GM21447 (cell line): ENCODE measurements at regions not wholly inside any gene's neighbourhood (a gene's known extent, or its start where the extent isn't known, plus 50 kb on each side); places are given as distances from the start of the nearest gene placed in this dataset.
"Not testable (repeated sequence)": the region's sequence is repeated elsewhere in the genome, so short reads cannot be mapped to it uniquely, and the experiment has no call there.

ENCODE experiments used
- ATAC-seq: cut with Tn5 transposase; IDR thresholded peaks from one replicate; pipeline ENCODE4 v1.9.1; 2021; ENCODE audit not compliant: unreplicated experiment

GRCh38 chr1:843946-844345 is 79.8 kb upstream of the SAMD11 start:
- ATAC-seq, result not testable (repeated sequence)

DNA sequence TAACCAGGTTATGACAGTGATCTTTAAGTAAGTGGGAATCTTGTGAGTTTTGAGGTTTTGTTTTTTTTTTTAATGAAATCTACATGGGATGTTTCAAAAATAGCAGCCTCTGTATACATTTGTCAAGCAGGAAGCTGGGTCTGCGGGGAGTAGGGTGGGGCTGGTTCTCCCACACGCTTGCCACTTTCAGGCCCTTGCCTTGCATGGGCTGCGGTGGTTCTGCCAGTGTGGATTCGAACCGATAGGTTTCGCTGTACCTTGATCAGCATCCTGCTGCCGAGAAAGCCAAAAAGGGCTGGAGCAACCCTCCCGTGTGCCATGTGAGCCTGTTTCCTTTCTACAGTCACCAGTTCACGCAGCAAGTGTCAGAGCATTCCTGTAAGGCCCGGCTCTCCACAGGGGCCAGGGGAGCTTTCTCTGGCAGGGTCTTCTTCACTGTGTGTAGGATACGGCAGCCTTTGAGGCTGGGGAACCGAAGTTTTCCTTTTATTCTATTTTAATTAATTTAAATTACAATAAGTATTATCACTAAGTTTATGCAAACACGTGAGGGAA is 79.2 kb upstream of the SAMD11 start:
- ATAC-seq, result no peak

GRCh38 chr1:845641-846040 is 78.1 kb upstream of the SAMD11 start:
- not testable (repeated sequence) for ATAC-seq

DNA sequence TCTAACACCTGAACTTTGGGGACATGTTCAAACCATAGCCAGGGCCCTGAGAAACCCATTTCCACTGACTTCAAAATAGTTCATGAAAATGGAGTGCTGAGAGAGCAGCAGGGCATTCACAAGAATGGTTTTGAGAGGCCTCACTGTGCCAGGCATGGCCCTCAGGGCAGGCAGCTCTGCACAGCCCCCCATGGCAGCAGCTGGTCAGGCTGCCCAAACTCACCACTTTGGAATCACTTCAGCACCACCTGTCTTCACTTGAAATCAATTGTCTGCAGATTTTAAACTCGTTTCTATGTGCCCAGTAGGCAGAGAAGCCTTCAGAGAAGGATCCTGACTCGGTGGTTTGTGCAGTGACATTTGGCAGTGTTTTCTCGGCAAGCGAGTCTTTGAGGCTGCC is 73.8 kb upstream of the SAMD11 start:
- not testable (repeated sequence) for ATAC-seq

DNA sequence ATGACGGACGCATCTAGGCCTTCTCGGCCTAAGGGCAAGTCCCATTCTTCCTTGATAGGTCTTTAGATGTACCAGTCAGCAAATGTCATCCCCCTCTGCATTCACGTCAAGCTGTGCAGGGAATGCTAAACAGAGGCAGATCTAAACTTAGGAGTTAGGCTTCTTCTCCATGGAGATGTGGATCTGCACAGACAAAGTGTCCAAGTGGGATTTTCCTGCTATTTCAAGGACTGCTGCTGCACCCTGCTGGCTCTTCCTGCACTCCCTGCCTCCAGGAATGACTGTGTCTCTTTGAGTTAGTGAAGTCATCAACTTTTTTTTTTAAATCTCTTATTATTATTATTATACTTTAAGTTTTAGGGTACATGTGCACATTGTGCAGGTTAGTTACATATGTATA is 73.4 kb upstream of the SAMD11 start:
- ATAC-seq, result not testable (repeated sequence)

GRCh38 chr1:851398-851797 is 72.3 kb upstream of the SAMD11 start:
- not testable (repeated sequence) for ATAC-seq

- not testable (repeated sequence) for ATAC-seq
Observed at GRCh38 chr1:851841-852240, 71.9 kb upstream of the SAMD11 start.

GRCh38 chr1:855202-855981 is 68.3 kb upstream of the SAMD11 start:
- not testable (repeated sequence) for ATAC-seq

- not testable (repeated sequence) for ATAC-seq
Observed at GRCh38 chr1:856541-857057, 67.1 kb upstream of the SAMD11 start.

GRCh38 chr1:857926-858648 is 65.6 kb upstream of the SAMD11 start:
- ATAC-seq, result not testable (repeated sequence)

- not testable (repeated sequence) for ATAC-seq
Observed at GRCh38 chr1:858649-859041, 65.1 kb upstream of the SAMD11 start.

- not testable (repeated sequence) for ATAC-seq
Observed at GRCh38 chr1:860941-861340, 62.8 kb upstream of the SAMD11 start.

GRCh38 chr1:861714-862113 is 62.0 kb upstream of the SAMD11 start:
- no peak for ATAC-seq

DNA sequence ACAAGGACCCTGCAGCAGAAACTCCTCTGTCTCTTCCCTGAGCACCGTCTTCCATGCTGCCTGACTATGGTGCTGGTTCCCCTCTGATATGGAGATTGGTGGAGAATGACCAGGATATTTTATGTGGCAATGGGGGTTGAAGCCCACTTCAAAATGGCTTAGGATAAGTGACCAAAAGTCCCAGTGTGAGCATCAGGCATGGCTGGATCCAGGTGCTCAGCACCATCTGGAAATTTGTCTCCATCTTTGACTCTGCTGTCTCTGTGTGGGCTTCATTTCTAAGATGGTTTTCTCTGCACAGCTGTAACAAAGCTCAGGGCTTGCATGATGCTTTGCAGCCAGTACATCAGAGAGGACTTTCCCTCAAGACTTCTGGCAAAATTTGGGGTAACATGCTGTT is 61.1 kb upstream of the SAMD11 start:
- ATAC-seq, result not testable (repeated sequence)

GRCh38 chr1:865633-866032 is 58.1 kb upstream of the SAMD11 start:
- ATAC-seq, result not testable (repeated sequence)

DNA sequence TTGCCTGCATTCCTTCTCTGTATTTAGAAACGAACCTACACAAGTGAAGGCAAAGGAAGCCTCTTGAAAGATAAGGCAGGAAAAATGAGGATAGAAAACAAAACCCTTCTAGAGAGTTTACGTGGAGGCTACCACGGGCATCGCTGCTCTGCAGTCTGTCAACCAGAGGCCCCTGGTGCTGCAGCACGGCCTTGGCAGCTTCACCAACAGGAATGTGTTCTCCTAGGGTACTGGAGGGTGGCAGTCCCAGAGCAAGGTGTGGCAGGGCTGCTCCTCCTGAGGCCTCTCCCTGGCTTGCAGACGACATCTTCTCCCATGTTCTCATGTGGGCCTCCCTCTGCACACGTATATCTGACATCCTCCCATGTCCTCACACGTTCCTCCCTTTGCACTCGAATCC is 57.6 kb upstream of the SAMD11 start:
- ATAC-seq, result no peak

- not testable (repeated sequence) for ATAC-seq
Observed at GRCh38 chr1:866631-867299, 57.0 kb upstream of the SAMD11 start.

DNA sequence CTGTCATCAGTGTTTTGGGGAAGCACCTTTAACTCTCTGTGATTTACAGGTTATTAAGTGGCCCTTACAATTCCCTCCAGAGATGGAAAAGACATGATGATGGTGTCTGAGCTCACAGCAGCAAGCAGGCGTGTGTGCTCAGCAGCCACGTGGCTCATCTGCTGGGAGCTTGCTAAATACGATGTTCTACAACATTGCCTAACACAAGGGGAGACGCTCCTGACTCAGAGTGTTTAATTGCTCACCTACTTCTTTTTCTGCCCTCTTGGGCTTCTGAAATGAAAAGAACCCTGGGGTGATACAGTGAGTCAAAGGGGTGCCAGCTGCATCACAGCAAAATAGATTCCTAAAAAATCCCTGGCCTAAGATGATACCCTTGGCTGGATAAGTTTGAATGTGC is 56.2 kb upstream of the SAMD11 start:
- ATAC-seq, result not testable (repeated sequence)

DNA sequence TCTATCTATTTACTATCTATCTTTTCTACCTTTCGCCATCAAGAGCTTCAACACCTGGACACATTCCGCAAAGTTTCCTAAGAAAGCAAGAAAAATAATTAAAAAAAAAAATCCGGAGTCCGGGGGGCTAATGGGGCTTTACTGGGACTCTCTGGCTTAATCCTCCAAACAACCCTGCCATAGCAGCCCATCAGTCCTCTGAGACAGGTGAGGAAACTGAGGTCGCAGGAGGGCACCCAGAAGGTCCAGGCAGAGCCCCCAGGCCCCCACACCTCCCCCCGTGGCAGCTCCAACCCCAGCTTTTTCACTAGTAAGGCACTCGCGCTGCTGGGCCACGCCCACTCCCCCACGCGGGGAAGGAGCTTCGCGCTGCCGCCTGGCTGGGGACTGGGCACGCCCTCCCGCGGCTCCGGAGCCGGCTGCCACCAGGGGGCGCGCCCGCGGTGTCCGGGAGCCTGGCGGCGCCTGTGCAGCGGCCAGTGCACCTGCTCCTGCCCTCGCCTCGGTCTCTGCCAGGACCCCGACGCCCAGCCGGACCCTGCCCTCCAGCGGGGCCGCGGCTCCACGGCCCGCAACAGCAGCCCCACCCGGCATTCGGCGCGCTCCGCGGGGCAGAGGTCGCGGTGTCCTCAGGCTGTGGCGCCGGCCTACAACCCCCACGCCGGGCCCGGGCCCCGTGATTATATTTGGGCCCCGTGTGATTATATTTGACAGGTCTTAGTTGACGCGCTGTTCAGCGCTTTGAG is 54.1 kb upstream of the SAMD11 start:
- no peak for ATAC-seq
